GM18505 (cell line): ENCODE measurements at regions not wholly inside any gene's neighbourhood (a gene's known extent, or its start where the extent isn't known, plus 50 kb on each side); places are given as distances from the start of the nearest gene placed in this dataset.

Experiments used
- ATAC-seq: cut with Tn5 transposase; IDR thresholded peaks from one replicate; pipeline ENCODE4 v1.9.1; 2021; ENCODE audit not compliant: unreplicated experiment
- POLR2A ChIP-seq: IDR thresholded peaks from 4 replicates; pipeline ENCODE4 v1.6.1; 2011; ENCODE audit warnings: borderline replicate concordance; ENCODE audit not compliant: insufficient read depth, insufficient read length; ENCODE audit errors: extremely low read depth

DNA sequence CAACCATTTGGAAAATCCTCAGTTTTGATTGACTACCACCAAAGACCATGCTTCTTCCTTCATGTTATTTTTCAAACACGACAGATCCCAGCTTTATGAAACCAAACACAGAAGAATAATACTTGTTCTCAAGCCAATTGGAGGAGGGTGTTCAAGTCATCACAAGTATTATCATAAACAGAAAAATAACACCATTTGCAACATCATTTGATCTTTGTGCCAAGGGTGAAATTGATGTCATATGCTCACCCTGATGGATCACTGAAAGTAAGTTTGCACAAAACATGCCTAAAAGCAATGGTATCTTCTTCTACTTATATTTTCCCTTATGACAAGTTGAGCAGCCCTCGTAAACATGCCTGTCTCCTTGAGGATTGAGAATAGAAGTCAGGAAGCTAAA, 448.0 kb upstream of the ZEB2 start:
- no peak for TF ChIP-seq POLR2A
- ATAC-seq = no peak

GRCh38 chr2:144965172-144965571, 445.3 kb upstream of the ZEB2 start:
- no peak for ATAC-seq

GRCh38 chr2:144963031-144963430, 443.1 kb upstream of the ZEB2 start:
- ATAC-seq = no peak
- no peak for TF ChIP-seq POLR2A

More at GRCh38 chr2:144965172-144965571, 445.3 kb upstream of the ZEB2 start:
- TF ChIP-seq POLR2A = no peak

DNA sequence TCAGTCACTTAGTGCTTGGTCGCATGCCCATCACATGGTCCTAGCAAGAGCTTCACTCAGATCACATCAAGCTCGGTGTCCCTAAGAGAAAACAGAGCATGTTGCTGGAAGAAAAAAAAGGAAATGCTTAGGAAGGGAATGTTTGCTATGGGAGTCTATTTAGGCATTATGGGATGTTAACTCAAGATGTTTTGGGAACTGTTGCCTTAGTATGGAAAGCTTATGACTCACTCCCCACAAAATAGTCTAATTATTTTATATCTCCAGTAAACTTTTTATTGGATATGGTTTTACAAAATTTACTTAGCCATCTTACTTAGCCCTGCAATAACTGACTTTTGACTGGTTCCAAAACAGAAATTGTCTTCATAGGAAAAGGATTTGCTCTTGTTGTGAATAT, 439.5 kb upstream of the ZEB2 start:
- TF ChIP-seq POLR2A = no peak
- no peak for ATAC-seq

DNA sequence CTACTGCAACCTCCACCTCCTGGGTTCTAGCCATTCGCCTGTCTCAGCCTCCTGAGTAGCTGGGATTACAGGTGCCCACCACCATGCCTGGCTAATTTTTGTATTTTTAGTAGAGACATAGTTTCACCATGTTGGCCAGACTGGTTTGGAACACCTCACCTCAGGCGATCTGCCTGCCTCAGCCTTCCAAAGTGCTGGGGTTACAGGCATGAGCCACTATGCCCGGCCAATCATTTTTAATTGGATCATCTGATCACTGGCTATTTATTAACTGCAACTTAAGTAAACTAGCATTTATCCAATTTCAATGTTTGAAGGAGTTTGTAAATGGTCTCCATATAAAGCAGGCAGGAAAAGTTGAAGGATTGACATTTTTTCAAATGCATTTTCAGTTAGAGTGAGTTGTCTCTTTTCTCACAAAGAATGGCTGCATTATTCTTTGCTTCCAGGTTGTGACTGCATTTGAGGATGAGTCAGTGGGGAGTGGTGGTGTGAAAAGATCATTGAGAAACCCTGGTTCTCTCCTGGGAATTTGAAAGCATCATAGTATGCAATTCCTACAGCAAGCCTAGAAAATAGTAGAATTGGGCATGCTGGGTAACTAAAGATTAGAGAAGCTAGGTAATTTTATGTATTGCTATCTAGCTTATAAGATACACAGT, 431.1 kb upstream of the ZEB2 start:
- no peak for ATAC-seq
- TF ChIP-seq POLR2A = no peak

DNA sequence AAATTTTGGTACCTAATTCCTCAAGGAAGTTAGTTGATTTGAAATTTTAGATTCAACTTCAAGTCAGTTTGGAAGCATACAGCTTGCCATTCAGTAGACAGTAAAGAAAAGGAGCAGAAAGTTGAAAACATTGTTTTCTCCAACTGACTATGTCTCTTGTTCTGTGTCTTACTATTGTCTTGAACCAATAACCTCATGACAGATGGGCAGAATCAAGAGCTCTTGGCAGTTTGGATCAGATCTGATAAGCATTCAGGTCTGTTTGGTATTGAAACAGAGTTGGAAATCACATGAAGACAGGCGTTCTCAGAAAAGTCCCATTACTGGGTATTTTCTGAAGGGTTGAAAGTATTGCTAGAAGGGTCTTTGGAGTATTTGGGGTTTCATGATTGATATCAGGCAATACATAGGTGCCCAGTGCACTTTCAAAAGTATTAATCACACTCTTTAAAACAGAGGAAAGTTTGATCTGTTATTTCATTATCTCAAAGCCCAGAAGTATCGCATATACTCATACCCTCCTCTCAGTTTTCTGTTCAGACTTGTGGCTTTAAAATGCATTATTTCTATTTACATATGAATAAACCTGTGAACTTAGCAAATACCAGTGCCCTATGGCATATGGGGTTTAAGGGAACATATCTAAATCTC, 428.4 kb upstream of the ZEB2 start:
- no peak for ATAC-seq
- TF ChIP-seq POLR2A = no peak

GRCh38 chr2:144947709-144948037, 427.8 kb upstream of the ZEB2 start:
- no peak for TF ChIP-seq POLR2A
- no peak for ATAC-seq

DNA sequence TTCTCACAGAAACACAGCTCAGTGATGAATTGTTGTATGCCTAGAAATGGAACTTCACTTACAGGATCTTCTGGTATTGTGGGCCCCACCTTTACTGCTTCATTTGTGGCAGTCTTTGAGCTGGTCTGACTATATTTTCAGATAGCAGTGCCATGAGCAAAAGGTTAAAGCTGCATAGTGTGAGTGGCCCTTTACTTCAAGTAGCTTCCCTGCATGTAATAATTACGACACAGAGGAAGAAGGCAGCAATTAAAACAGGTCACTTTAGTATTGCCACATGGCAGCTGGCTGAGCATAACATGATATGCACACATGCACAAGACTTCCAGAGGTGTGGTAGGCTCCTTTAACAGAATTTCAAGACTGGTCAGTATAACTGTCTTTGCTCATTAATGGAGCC, 426.3 kb upstream of the ZEB2 start:
- TF ChIP-seq POLR2A = no peak
- ATAC-seq = no peak

DNA sequence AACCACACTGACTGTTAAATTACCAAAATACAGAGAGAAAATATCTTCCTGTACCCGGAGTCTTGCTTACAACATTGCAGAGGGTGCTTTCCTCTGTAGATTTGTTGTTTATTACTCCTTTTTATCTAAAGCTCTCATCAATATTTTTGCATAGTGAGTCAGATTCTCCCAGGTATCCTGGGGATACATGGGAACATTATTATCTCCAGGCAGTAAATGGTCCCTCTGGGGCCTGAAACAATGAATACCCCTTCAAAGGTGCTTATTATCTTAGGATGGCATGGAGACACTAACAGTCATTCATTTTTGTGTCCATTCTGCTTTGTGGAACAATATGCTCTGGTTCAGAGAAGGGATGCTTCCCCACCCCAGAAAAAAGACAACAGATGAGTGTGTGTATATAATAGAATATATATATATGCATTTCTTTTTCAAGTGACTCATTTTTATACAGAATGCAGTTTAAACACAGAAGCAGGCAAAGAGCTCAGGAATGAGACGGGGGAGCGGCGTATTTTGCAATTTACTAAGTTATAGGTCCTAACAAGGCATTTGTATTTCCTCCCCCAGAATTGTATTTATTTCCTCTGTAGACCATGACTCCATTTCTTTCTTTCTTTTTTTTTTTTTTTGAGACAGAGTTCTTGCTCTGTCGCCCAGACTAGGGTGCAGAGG, 424.8 kb upstream of the ZEB2 start:
- no peak for TF ChIP-seq POLR2A
- ATAC-seq = no peak

DNA sequence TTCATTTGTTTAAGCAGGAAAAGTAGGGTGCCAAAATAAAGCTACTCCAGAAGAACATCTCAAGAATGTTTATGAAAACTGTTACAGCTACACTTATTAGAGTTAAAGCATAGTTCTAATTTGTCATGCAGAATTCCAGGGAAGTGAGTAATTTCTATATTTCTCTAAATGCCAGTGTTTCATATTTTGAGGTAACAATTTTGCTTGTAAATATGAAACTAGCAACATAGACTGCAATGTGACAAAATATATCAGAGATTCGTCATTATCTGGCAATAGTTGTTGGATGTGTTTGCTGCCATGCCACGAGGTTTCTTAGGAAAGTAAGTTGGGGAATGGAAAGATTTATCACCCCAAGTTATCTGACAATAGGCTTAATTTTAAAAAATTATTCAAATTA, 424.1 kb upstream of the ZEB2 start:
- no peak for TF ChIP-seq POLR2A
- no peak for ATAC-seq

DNA sequence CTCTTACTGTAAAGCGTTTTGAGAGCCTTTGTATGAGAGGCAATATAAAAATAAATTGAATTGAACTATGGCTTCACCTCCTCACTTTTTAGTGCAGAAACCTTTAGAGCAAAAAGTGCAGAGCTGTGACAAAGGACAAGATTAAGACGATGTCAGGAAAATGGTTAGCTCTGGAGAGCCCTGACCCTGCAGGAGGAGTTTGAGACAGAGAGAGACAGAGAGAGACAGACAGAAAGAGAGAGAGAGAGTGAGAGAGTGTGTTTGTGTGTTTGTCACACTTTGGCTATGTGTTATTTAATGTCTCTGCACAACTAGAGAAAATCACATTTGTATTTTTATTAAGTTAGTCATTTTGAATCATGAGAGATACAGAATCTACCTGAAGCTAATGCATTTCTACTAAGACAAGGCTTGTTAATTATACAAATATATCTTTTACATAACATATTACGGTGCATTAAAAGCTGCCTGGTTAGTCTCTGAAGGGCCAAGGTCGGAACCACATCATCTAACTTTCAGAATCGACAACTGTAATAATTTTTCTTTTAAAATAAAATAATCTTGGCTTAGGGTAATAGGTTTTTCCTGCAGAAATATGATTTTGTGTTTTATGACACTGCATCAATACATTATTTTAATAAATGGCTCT, 423.5 kb upstream of the ZEB2 start:
- no peak for TF ChIP-seq POLR2A
- no peak for ATAC-seq

- TF ChIP-seq POLR2A = no peak
- ATAC-seq = no peak
Observed at GRCh38 chr2:144942516-144943256, 422.8 kb upstream of the ZEB2 start.
